Ascending aorta (tissue), 2 donors: ENCODE measurements at regions not wholly inside any gene's neighbourhood (a gene's known extent, or its start where the extent isn't known, plus 50 kb on each side); places are given as distances from the start of the nearest gene placed in this dataset.

Experiments used
- DNase-seq, 2 donors: peaks; one replicate each; pipeline ENCODE4 v3.0.0-alpha.2; 2019; ENCODE audit warnings: low spot score in 2 of 2
- H3K27ac ChIP-seq, 2 donors: fragments of 200-600 bp; sonication (generic); one replicate each; pipeline ENCODE4 v1.5.1; 2016 to 2017; ENCODE audit warnings: mild to moderate bottlenecking in 1 of 2
- H3K27me3 ChIP-seq: fragments of 200-600 bp; sonication (generic); one replicate; pipeline ENCODE4 v1.5.1; 2017
- H3K36me3 ChIP-seq, 2 donors: fragments of 200-600 bp; sonication (generic); one replicate each; pipeline ENCODE4 v1.5.1; 2016
- H3K4me1 ChIP-seq, 2 donors: fragments of 200-600 bp; sonication (generic); one replicate each; pipeline ENCODE4 v1.5.1; 2016 to 2017; ENCODE audit warnings: mild to moderate bottlenecking in 1 of 2
- H3K4me3 ChIP-seq, 2 donors: fragments of 200-600 bp; sonication (generic); one replicate each; pipeline ENCODE4 v1.5.1; 2016 to 2017; ENCODE audit warnings: mild to moderate bottlenecking in 1 of 2
- H3K9me3 ChIP-seq, 2 donors: fragments of 200-600 bp; sonication (generic); one replicate each; pipeline ENCODE4 v1.5.1; 2016
- CTCF ChIP-seq, 3 experiments: fragments of 200-600 bp in 2 of 3; fragments of 450-650 bp in 1 of 3; sonication (generic) in 2 of 3; IDR thresholded peaks; one replicate each; pipeline ENCODE4 v1.5.1; 2016 to 2019; ENCODE audit warnings: antibody characterized with exemption in 3 of 3, mild to moderate bottlenecking in 1 of 3, moderate library complexity in 1 of 3
- intact Hi-C: fragments of 100-400 bp; cut with DNase I; formaldehyde crosslinking; loops from one replicate; pipeline ENCODE4 v1.15.1; 2023

GRCh38 chr4:110354460-110354859 is 121.5 kb upstream of the ENPEP start:
- DNase-seq = no peak

GRCh38 chr4:110352670-110353442 is 123.1 kb upstream of the ENPEP start:
- Histone ChIP-seq H3K27ac (no peak overlapping the region), H3K4me3 (no peak overlapping the region), H3K36me3 (no peaks in the 10 kb centered on the region), H3K9me3 (no peaks in the 10 kb centered on the region), H3K27me3 (no peaks in the 10 kb centered on the region), H3K4me1 (no peaks in the 10 kb centered on the region)
- intact Hi-C loops = no loop called here
- no peak for DNase-seq
- TF ChIP-seq CTCF (IDR thresholded peaks at IDR 0.05) = no peak

More at GRCh38 chr4:110354460-110354859, 121.5 kb upstream of the ENPEP start:
- intact Hi-C loops = no loop called here
- no peaks in the 10 kb centered on the region for H3K27me3 ChIP-seq
- no peak overlapping the region for H3K4me3 ChIP-seq
- no peak overlapping the region for H3K27ac ChIP-seq
- no peak for TF ChIP-seq CTCF (IDR thresholded peaks at IDR 0.05)
- no peaks in the 10 kb centered on the region for H3K36me3 ChIP-seq
- H3K9me3 ChIP-seq = no peaks in the 10 kb centered on the region
- no peaks in the 10 kb centered on the region for H3K4me1 ChIP-seq

GRCh38 chr4:110348711-110349383 is 127.1 kb upstream of the ENPEP start:
- no peak for TF ChIP-seq CTCF (IDR thresholded peaks at IDR 0.05)
- intact Hi-C loops = no loop called here
- no peaks in the 10 kb centered on the region for H3K4me1 ChIP-seq
- H3K36me3 ChIP-seq = no peaks in the 10 kb centered on the region
- H3K4me3 ChIP-seq = no peak overlapping the region
- H3K9me3 ChIP-seq = no peaks in the 10 kb centered on the region
- no peak overlapping the region for H3K27ac ChIP-seq
- no peak for DNase-seq
- no peaks in the 10 kb centered on the region for H3K27me3 ChIP-seq

- no peak overlapping the region for H3K4me3 ChIP-seq
- H3K27me3 ChIP-seq = no peaks in the 10 kb centered on the region
- H3K27ac ChIP-seq = no peak overlapping the region
- intact Hi-C loops = no loop called here
- H3K9me3 ChIP-seq = no peaks in the 10 kb centered on the region
- H3K4me1 ChIP-seq = no peaks in the 10 kb centered on the region
- no peaks in the 10 kb centered on the region for H3K36me3 ChIP-seq
- TF ChIP-seq CTCF (IDR thresholded peaks at IDR 0.05) = no peak
- no peak for DNase-seq
Measured at GRCh38 chr4:110347805-110348204, 128.2 kb upstream of the ENPEP start.

GRCh38 chr4:110344165-110344564 is 131.8 kb upstream of the ENPEP start:
- no peak for DNase-seq
- intact Hi-C loops = no loop called here
- H3K36me3 ChIP-seq = no peaks in the 10 kb centered on the region
- no peaks in the 10 kb centered on the region for H3K9me3 ChIP-seq
- no peak for TF ChIP-seq CTCF (IDR thresholded peaks at IDR 0.05)
- H3K27me3 ChIP-seq = no peaks in the 10 kb centered on the region
- H3K4me3 ChIP-seq = no peak overlapping the region
- H3K4me1 ChIP-seq = no peaks in the 10 kb centered on the region
- no peak overlapping the region for H3K27ac ChIP-seq
